RWPE1 (cell line): ENCODE measurements at regions not wholly inside any gene's neighbourhood (a gene's known extent, or its start where the extent isn't known, plus 50 kb on each side); places are given as distances from the start of the nearest gene placed in this dataset.
"Not testable (repeated sequence)": the region's sequence is repeated elsewhere in the genome, so short reads cannot be mapped to it uniquely, and the experiment has no call there.

Source experiments
- CTCF ChIA-PET: fragments of 350-600 bp; sonication (Branson Sonifier 250); formaldehyde crosslinking; extraction: SDS; loops from one replicate; lab custom pipeline; 2021; lab: Yijun Ruan, JAX
- POLR2A ChIA-PET: fragments of 400-600 bp; formaldehyde crosslinking; extraction: SDS; loops from one replicate; lab custom pipeline; 2020; ENCODE audit warnings: antibody characterized with exemption; ENCODE audit not compliant: low non-redundant PET; lab: Yijun Ruan, JAX
- DNase-seq: peaks from one replicate; pipeline ENCODE4 v3.0.0; 2012; ENCODE audit warnings: low spot score
- H3K27ac ChIP-seq: fragments of 450-650 bp; 2 replicates; pipeline ENCODE4 v1.5.1; 2017
- TF ChIP-seq, protein P1 (sequence below): fragments of 450-650 bp; conservative IDR thresholded peaks from 2 replicates; pipeline ENCODE4 v1.5.1; 2017; ENCODE audit warnings: low read depth, mild to moderate bottlenecking

DNA sequence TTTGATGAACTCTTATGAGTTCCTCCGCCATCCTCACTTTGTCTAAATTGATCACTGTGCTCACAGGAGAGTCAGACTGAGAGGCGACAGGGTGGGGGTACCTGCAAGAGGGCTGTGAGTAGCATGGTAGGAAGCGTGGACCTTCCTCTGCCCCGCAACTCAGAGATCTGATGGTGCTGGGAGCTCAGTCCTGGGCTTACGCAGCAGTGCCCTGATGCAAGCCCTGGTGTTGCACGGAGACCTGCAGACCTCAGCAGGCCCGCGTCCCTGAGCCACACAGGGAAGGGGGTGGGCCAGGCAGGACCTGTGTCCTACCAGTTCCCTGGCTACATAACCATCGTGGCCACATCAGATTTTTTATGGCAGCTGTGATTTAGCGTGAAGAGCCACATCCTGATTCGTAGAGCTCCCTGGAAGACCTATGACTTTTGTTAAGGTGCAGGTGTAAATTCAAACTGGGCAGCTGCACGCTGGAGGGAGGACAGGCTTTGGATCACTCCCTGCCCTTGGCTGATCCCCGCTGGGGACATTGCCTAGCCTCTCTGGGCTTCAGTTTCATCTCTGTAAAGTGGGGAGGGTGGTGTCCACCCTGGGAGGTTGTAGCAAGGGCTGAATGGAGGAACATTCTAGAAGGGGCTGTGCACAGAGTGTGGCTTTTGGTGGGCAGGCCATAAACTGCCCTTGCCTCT lies 176.1 kb downstream of the KLF13 start:
- CTCF ChIA-PET = no interaction called here
- TF ChIP-seq, protein P1, sequence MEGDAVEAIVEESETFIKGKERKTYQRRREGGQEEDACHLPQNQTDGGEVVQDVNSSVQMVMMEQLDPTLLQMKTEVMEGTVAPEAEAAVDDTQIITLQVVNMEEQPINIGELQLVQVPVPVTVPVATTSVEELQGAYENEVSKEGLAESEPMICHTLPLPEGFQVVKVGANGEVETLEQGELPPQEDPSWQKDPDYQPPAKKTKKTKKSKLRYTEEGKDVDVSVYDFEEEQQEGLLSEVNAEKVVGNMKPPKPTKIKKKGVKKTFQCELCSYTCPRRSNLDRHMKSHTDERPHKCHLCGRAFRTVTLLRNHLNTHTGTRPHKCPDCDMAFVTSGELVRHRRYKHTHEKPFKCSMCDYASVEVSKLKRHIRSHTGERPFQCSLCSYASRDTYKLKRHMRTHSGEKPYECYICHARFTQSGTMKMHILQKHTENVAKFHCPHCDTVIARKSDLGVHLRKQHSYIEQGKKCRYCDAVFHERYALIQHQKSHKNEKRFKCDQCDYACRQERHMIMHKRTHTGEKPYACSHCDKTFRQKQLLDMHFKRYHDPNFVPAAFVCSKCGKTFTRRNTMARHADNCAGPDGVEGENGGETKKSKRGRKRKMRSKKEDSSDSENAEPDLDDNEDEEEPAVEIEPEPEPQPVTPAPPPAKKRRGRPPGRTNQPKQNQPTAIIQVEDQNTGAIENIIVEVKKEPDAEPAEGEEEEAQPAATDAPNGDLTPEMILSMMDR = no peak
- DNase-seq = no peak
- no peak overlapping the region for H3K27ac ChIP-seq
- POLR2A ChIA-PET = no interaction called here

DNA sequence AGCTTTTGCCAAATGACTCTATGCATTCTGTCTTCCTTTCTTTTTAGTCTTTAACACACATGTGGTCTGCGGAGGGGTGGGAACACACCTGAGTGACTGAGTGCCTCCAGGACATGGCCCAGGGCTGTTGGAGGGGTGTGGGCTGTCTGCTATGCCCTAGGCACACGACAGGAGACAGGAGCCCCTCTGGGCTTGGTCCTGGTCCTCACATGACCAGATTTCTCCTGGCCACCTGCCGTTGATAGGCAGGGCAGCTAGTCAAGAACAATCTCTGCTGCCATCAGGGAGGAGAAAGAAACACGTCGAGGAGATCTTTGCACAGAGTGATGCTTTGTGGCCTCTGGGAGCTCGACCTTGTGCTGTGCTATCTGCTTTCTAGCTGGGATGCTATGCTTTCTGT lies 176.6 kb downstream of the KLF13 start:
- DNase-seq = no peak
- TF ChIP-seq, protein P1 = no peak
- no peak overlapping the region for H3K27ac ChIP-seq
- ChIA-PET CTCF (interaction anchor here (0.5 to 1.0 kb wide), 3 partner anchors 64 to 644 kb away, joined by 3 read pairs; no protein-coding TSS in a partner anchor), POLR2A (no interaction called here)

DNA sequence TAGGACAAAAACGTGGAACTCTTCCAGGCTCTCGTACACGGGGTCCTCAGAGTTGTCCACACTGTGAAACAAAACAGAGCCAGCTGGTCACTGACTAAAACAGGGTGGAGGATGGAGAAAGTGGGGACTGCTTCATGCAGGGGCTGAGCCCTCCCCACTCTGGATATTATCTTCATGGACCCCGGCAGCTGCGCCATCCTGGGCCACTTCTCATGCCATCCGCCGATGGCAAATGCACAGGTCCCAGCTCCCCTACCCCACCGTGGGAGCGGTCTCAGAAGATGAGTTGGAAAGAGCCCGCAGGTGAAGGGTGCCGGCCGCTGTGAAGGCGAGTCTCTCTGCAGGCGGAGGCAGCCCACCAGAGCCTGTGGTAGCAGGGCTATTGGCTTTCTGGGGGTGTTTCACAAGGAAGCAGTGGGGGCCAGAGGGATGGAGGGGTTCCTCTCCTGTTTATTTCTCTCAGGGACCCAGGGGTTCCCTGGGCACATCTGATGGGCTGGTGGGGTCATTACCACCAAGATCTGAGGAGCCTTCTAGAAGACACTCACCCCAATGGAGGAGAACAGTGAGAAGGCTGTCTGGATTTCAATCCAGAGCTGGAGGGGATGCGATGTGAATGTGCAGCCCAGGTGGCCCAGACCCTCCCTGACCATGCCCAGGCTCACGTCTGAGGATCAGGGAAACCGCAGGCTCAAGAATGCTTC lies 177.3 kb downstream of the KLF13 start:
- no peak for DNase-seq
- CTCF ChIA-PET = interaction anchor here (0.5 to 1.0 kb wide), 4 partner anchors 64 to 645 kb away, joined by 3 read pairs; no protein-coding TSS in a partner anchor
- POLR2A ChIA-PET = no interaction called here
- no peak overlapping the region for H3K27ac ChIP-seq
- TF ChIP-seq, protein P1 = no peak

DNA sequence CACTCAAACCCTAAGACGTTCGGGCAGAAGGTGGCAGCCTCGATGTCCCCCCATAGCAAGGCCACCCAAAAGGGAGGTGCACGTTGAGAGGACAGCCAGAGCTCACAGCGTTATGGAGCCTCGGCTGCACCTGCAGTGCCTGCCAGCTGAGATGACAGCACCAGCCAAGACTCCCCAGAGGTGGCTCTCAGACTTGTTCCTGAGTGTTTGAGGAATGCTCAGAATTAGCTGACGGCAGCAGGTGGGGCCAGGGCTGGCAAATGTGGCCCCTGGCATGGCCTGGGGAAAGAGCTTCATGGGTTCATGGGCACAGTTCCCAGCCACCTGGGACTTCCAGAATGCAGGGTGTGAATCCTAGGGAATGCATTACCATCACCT lies 177.8 kb downstream of the KLF13 start:
- ChIA-PET POLR2A (no interaction called here), CTCF (interaction anchor here (0.6 kb wide), 2 partner anchors 140 to 275 kb away, joined by 3 to 5 read pairs; no protein-coding TSS in a partner anchor)
- DNase-seq = peak; percentile 28

DNA sequence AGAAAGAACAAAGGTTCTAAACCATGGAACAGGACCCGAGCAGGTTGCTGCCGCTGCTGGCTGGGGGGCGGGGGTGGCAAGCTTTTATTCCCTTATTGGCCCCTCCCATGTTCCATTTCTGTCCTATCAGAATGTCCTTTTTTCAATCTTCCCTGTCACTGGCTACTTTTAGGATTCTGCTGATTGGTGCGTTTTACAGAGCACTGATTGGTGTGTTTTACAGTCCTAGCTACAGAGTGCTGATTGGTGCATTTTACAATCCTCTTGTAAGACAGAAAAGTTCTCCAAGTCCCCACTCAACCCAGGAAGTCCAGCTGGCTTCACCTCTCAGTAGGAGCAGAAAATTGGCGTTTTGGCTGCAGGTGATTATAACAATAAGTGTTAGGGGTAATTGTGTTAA lies 180.9 kb downstream of the KLF13 start:
- CTCF ChIA-PET, H3K27ac ChIP-seq, POLR2A ChIA-PET, DNase-seq: not testable (repeated sequence)

More for the DNA sequence above, 177.8 kb downstream of the KLF13 start:
- no peak overlapping the region for H3K27ac ChIP-seq
- TF ChIP-seq, protein P1 = no peak

DNA sequence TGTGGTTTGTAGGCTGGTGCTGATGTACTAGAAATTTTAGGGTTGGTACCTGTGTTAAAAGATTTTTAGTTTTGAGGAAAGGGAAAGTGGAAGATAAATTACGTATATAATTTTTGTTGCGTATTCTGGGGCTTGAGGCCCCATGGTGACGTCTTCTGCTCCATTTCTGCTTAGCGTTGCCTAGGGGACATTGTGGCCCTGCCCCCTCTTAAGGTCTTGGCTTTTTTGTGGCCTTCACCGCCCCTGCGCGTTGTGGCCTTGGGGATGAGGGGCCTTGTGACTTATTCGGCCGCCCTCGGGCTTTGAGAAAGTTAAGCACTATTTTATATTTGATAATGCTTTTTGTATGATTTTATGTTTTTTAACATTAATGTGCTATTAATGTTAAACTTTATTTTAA lies 182.0 kb downstream of the KLF13 start:
- no peak for DNase-seq
- POLR2A ChIA-PET = no interaction called here
- CTCF ChIA-PET = no interaction called here
- TF ChIP-seq, protein P1 = no peak
- no peak overlapping the region for H3K27ac ChIP-seq

DNA sequence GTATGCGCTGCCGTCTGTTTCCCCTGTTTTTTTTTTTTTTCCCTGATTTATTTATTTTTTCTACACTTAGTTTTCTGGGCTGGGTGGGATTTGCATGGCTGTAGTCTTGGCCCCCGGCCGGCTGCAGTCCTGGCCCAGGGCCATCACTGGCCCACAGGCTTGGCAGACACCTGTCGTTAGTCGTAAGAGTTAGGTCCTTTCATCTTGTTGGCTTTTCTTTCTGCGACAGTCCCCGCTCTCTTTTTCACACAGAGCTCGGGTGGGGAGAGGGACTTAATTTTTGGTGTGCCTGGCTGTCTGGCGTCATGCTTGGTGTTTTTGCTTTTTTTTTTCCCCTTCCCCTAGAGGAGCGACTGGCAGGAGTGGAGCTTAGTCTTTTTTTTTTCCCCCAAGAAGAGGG lies 183.4 kb downstream of the KLF13 start:
- TF ChIP-seq, protein P1 = no peak
- POLR2A ChIA-PET = no interaction called here
- DNase-seq = no peak
- CTCF ChIA-PET = interaction anchor here (0.6 kb wide), 1 partner anchor 746 kb away, joined by 4 read pairs; no protein-coding TSS in a partner anchor
- no peak overlapping the region for H3K27ac ChIP-seq
